ENCODE measurements at regions not wholly inside any gene's neighbourhood (a gene's known extent, or its start where the extent isn't known, plus 50 kb on each side); places are given as distances from the start of the nearest gene placed in this dataset.

GRCh38 chr3:124558991-124559845 lies 171.0 kb upstream of the UMPS start:
- DNase-seq: no peak

GRCh38 chr3:124559846-124560574 lies 170.2 kb upstream of the UMPS start:
- peak; percentile 20 for DNase-seq

- DNase-seq: no peak
These were observed 169.5 kb upstream of the UMPS start for GRCh38 chr3:124560666-124561215.

- DNase-seq: no peak
These were observed 167.5 kb upstream of the UMPS start for GRCh38 chr3:124562769-124563168.

GRCh38 chr3:124563376-124563775 lies 166.9 kb upstream of the UMPS start:
- DNase-seq: no peak

- DNase-seq: peak; percentile 32
These were observed 165.2 kb upstream of the UMPS start for GRCh38 chr3:124565013-124565412.

- DNase-seq: no peak
These were observed 164.7 kb upstream of the UMPS start for GRCh38 chr3:124565551-124565950.

- no peak for DNase-seq
These were observed 163.6 kb upstream of the UMPS start for GRCh38 chr3:124566701-124567100.

- DNase-seq: no peak
These were observed 163.1 kb upstream of the UMPS start for GRCh38 chr3:124567179-124567578.

GRCh38 chr3:124569761-124570160 lies 160.5 kb upstream of the UMPS start:
- DNase-seq: no peak

GRCh38 chr3:124570232-124570631 lies 160.0 kb upstream of the UMPS start:
- no peak for DNase-seq

- no peak for DNase-seq
These were observed 157.3 kb upstream of the UMPS start for GRCh38 chr3:124572851-124573405.

- DNase-seq: no peak
These were observed 156.2 kb upstream of the UMPS start for GRCh38 chr3:124574012-124574411.

- no peak for DNase-seq
These were observed 153.4 kb upstream of the UMPS start for GRCh38 chr3:124576565-124577493.

GRCh38 chr3:124577494-124578167 lies 152.6 kb upstream of the UMPS start:
- DNase-seq: no peak

- DNase-seq: no peak
These were observed 150.6 kb upstream of the UMPS start for GRCh38 chr3:124579641-124580040.

GRCh38 chr3:124582196-124582595 lies 148.1 kb upstream of the UMPS start:
- no peak for DNase-seq

- no peak for DNase-seq
These were observed 147.4 kb upstream of the UMPS start for GRCh38 chr3:124582621-124583395.

GRCh38 chr3:124584245-124584551 lies 146.1 kb upstream of the UMPS start:
- no peak for DNase-seq

GRCh38 chr3:124584552-124585391 lies 145.5 kb upstream of the UMPS start:
- no peak for DNase-seq
